ENCODE measurements at regions not wholly inside any gene's neighbourhood (a gene's known extent, or its start where the extent isn't known, plus 50 kb on each side); places are given as distances from the start of the nearest gene placed in this dataset.

DNA sequence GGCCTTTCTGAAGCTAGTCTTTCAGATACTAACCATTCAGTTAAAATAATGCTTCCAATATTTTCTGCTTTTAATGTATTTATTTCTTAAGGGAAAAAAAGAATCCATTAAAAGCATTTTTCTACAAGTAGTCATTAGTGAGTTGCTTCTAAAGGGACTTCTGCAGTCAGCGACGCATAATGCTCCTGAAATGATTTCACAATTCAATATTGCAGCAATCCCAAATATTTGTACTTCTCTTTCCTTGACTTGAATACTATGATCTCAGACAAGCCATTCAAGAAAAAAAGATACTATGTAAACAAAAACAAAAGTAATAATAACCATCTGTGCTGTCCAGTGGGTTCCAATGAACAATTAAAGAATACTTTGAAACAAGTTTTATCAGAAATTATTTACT, 681.0 kb downstream of the DIPK2A start:
- no peak for TF ChIP-seq TAF1 (IDR thresholded peaks at IDR 0.05; ENCODE audit: low read depth)
- Histone ChIP-seq H2AFZ (ENCODE audit: low read depth, low read length) (no peak overlapping the region), H3K36me3 (ENCODE audit: insufficient read depth, low read length) (no peaks in the 10 kb centered on the region), H3K27me3 (ENCODE audit: insufficient read depth, low read depth, low read length) (no peaks in the 10 kb centered on the region), H3K4me2 (ENCODE audit: low read length) (no peak overlapping the region), H3F3A (ENCODE audit: insufficient read depth, low read length, poor library complexity, severe bottlenecking) (no peaks in the 10 kb centered on the region), H4K20me1 (ENCODE audit: insufficient read depth) (no peaks in the 10 kb centered on the region), H3K9ac (ENCODE audit: low read length) (no peak overlapping the region), H3K79me2 (replicated peaks; ENCODE audit: insufficient read depth, low read length) (no peaks in the 10 kb centered on the region), H3K9me2 (ENCODE audit: insufficient read depth, low read length) (no peaks in the 10 kb centered on the region), H3K4me3 (ENCODE audit: low read length) (no peak overlapping the region), H3K27ac (ENCODE audit: low read length) (no peak overlapping the region), H3K9me3 (ENCODE audit: low read length) (no peaks in the 10 kb centered on the region)

DNA sequence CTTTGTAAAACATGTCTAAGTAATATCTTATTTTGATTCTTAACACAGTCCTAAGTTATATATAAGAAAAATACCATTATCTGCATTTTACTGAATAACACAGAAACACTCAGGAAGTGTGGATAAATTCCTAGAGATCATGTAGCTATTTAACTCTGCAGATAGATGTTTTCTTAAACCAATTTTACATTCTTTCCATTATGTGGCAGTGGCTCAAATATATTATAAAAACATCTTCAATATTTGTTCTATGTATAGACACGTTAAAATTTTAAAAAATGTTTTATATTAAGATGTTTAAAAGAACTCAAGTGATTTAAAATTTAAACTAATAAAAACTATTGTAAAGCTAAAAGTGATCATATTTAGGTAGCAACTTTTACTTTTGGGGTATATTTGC, 683.8 kb downstream of the DIPK2A start:
- H3K36me3 ChIP-seq (ENCODE audit: insufficient read depth, low read length) = no peaks in the 10 kb centered on the region
- H3K9ac ChIP-seq (ENCODE audit: low read length) = no peak overlapping the region
- H3K9me3 ChIP-seq (ENCODE audit: low read length) = no peaks in the 10 kb centered on the region
- no peak overlapping the region for H3K4me3 ChIP-seq (ENCODE audit: low read length)
- H3K27me3 ChIP-seq (ENCODE audit: insufficient read depth, low read depth, low read length) = no peaks in the 10 kb centered on the region
- TF ChIP-seq TAF1 (IDR thresholded peaks at IDR 0.05; ENCODE audit: low read depth) (no peak), EZH2 (IDR thresholded peaks at IDR 0.05; ENCODE audit: borderline replicate concordance, insufficient read depth, low read length, poor library complexity, severe bottlenecking) (no peak), EP300 (conservative IDR thresholded peaks at IDR 0.05; ENCODE audit: poor library complexity, severe bottlenecking) (no peak), SMC3 (conservative IDR thresholded peaks at IDR 0.05; ENCODE audit: poor library complexity) (no peak), POLR2AphosphoS5 (IDR thresholded peaks at IDR 0.05) (no peak), MXI1 (conservative IDR thresholded peaks at IDR 0.05; ENCODE audit: poor library complexity, severe bottlenecking) (no peak)
- TF ChIP-seq, protein P1, sequence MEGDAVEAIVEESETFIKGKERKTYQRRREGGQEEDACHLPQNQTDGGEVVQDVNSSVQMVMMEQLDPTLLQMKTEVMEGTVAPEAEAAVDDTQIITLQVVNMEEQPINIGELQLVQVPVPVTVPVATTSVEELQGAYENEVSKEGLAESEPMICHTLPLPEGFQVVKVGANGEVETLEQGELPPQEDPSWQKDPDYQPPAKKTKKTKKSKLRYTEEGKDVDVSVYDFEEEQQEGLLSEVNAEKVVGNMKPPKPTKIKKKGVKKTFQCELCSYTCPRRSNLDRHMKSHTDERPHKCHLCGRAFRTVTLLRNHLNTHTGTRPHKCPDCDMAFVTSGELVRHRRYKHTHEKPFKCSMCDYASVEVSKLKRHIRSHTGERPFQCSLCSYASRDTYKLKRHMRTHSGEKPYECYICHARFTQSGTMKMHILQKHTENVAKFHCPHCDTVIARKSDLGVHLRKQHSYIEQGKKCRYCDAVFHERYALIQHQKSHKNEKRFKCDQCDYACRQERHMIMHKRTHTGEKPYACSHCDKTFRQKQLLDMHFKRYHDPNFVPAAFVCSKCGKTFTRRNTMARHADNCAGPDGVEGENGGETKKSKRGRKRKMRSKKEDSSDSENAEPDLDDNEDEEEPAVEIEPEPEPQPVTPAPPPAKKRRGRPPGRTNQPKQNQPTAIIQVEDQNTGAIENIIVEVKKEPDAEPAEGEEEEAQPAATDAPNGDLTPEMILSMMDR (IDR thresholded peaks at IDR 0.05; ENCODE audit: poor library complexity, severe bottlenecking) = no peak
- H3K79me2 ChIP-seq (replicated peaks; ENCODE audit: insufficient read depth, low read length) = no peaks in the 10 kb centered on the region
- H3K9me2 ChIP-seq (ENCODE audit: insufficient read depth, low read length) = no peaks in the 10 kb centered on the region
- no peak overlapping the region for H3K4me2 ChIP-seq (ENCODE audit: low read length)
- H3F3A ChIP-seq (ENCODE audit: insufficient read depth, low read length, poor library complexity, severe bottlenecking) = no peaks in the 10 kb centered on the region
- no peak overlapping the region for H2AFZ ChIP-seq (ENCODE audit: low read depth, low read length)
- H3K27ac ChIP-seq (ENCODE audit: low read length) = no peak overlapping the region
- no peaks in the 10 kb centered on the region for H4K20me1 ChIP-seq (ENCODE audit: insufficient read depth)

DNA sequence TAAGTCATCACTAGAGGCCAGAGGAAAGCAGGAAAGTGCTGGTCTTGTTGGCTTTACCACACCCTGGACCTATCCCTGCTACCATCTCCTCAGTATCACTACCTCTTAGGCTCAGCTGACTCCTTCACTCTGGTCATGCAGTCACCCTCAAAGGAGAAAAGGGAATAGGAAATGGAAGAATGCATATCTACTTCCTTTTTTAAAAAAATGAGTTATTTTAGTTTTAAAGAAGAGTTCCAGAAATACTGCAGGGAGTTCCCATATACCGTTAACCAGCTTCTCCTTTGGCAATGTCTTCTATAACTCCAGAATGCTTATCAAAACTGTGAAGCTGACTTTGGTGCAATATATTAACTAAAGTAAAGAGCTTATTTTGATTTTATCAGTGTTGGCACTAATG, 688.6 kb downstream of the DIPK2A start:
- H3K9me3 ChIP-seq (ENCODE audit: low read length) = no peaks in the 10 kb centered on the region
- H3K9ac ChIP-seq (ENCODE audit: low read length) = no peak overlapping the region
- H3K27ac ChIP-seq (ENCODE audit: low read length) = no peak overlapping the region
- no peak overlapping the region for H3K4me3 ChIP-seq (ENCODE audit: low read length)
- H4K20me1 ChIP-seq (ENCODE audit: insufficient read depth) = no peaks in the 10 kb centered on the region
- no peaks in the 10 kb centered on the region for H3F3A ChIP-seq (ENCODE audit: insufficient read depth, low read length, poor library complexity, severe bottlenecking)
- H2AFZ ChIP-seq (ENCODE audit: low read depth, low read length) = no peak overlapping the region
- H3K36me3 ChIP-seq (ENCODE audit: insufficient read depth, low read length) = no peaks in the 10 kb centered on the region
- no peak for TF ChIP-seq EZH2 (IDR thresholded peaks at IDR 0.05; ENCODE audit: borderline replicate concordance, insufficient read depth, low read length, poor library complexity, severe bottlenecking)
- TF ChIP-seq EP300 (conservative IDR thresholded peaks at IDR 0.05; ENCODE audit: poor library complexity, severe bottlenecking) = no peak
- no peak for TF ChIP-seq POLR2AphosphoS5 (IDR thresholded peaks at IDR 0.05)
- TF ChIP-seq, protein P1 (IDR thresholded peaks at IDR 0.05; ENCODE audit: poor library complexity, severe bottlenecking) = no peak
- no peak for TF ChIP-seq TAF1 (IDR thresholded peaks at IDR 0.05; ENCODE audit: low read depth)
- no peak for TF ChIP-seq MXI1 (conservative IDR thresholded peaks at IDR 0.05; ENCODE audit: poor library complexity, severe bottlenecking)
- no peak for TF ChIP-seq SMC3 (conservative IDR thresholded peaks at IDR 0.05; ENCODE audit: poor library complexity)
- TF ChIP-seq, protein P2, sequence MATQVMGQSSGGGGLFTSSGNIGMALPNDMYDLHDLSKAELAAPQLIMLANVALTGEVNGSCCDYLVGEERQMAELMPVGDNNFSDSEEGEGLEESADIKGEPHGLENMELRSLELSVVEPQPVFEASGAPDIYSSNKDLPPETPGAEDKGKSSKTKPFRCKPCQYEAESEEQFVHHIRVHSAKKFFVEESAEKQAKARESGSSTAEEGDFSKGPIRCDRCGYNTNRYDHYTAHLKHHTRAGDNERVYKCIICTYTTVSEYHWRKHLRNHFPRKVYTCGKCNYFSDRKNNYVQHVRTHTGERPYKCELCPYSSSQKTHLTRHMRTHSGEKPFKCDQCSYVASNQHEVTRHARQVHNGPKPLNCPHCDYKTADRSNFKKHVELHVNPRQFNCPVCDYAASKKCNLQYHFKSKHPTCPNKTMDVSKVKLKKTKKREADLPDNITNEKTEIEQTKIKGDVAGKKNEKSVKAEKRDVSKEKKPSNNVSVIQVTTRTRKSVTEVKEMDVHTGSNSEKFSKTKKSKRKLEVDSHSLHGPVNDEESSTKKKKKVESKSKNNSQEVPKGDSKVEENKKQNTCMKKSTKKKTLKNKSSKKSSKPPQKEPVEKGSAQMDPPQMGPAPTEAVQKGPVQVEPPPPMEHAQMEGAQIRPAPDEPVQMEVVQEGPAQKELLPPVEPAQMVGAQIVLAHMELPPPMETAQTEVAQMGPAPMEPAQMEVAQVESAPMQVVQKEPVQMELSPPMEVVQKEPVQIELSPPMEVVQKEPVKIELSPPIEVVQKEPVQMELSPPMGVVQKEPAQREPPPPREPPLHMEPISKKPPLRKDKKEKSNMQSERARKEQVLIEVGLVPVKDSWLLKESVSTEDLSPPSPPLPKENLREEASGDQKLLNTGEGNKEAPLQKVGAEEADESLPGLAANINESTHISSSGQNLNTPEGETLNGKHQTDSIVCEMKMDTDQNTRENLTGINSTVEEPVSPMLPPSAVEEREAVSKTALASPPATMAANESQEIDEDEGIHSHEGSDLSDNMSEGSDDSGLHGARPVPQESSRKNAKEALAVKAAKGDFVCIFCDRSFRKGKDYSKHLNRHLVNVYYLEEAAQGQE (IDR thresholded peaks at IDR 0.05; ENCODE audit: borderline replicate concordance) = no peak
- no peak for TF ChIP-seq RAD21 (conservative IDR thresholded peaks at IDR 0.05)
- no peaks in the 10 kb centered on the region for H3K79me2 ChIP-seq (replicated peaks; ENCODE audit: insufficient read depth, low read length)
- H3K27me3 ChIP-seq (ENCODE audit: insufficient read depth, low read depth, low read length) = no peaks in the 10 kb centered on the region
- H3K9me2 ChIP-seq (ENCODE audit: insufficient read depth, low read length) = no peaks in the 10 kb centered on the region
- no peak overlapping the region for H3K4me2 ChIP-seq (ENCODE audit: low read length)
